ENCODE measurements at regions not wholly inside any gene's neighbourhood (a gene's known extent, or its start where the extent isn't known, plus 50 kb on each side); places are given as distances from the start of the nearest gene placed in this dataset.

GRCh38 chr6:15114061-15114460, 131.8 kb upstream of the JARID2 start:
- TF ChIP-seq EZH2 (IDR thresholded peaks at IDR 0.05; ENCODE audit: insufficient read depth, low read length) (no peak), CTCF (IDR thresholded peaks at IDR 0.05; ENCODE audit: insufficient read depth, low read depth, low read length) (no peak)
